SHP77 treated with DMSO at 0.1 percent for 48 hours (cell line): ENCODE measurements at regions not wholly inside any gene's neighbourhood (a gene's known extent, or its start where the extent isn't known, plus 50 kb on each side); places are given as distances from the start of the nearest gene placed in this dataset.
A peak's percentile ranks its signal among the peaks of the same experiment; 100 is the strongest.
"Not testable (repeated sequence)": the region's sequence is repeated elsewhere in the genome, so short reads cannot be mapped to it uniquely, and the experiment has no call there.

ENCODE experiments used
- DNase-seq: peaks from one replicate; lab custom pipeline; 2025; lab: John Stamatoyannopoulos, UW

DNA sequence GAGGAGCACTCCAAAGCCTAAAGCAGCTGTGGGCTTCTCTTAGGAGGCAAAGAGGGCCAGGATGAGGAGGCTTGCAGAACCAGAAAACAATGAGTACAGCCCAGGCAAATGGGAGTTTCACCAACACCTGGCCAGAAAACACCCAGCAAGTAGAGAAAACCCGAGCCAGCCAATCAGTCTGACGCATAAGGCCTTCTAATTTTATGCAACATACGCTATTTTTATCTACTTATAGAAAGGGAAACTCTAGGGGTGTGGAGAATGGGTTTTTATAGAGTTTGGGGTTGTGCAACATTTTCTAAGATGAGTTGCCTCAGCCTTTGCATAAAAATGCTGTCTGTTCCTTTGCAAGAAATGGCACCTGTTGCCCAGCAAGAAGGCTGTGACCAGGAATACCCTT lies 529.0 kb upstream of the CDH5 start:
- DNase-seq, result no peak

GRCh38 chr16:65834688-65835087 lies 531.8 kb upstream of the CDH5 start:
- no peak for DNase-seq

DNA sequence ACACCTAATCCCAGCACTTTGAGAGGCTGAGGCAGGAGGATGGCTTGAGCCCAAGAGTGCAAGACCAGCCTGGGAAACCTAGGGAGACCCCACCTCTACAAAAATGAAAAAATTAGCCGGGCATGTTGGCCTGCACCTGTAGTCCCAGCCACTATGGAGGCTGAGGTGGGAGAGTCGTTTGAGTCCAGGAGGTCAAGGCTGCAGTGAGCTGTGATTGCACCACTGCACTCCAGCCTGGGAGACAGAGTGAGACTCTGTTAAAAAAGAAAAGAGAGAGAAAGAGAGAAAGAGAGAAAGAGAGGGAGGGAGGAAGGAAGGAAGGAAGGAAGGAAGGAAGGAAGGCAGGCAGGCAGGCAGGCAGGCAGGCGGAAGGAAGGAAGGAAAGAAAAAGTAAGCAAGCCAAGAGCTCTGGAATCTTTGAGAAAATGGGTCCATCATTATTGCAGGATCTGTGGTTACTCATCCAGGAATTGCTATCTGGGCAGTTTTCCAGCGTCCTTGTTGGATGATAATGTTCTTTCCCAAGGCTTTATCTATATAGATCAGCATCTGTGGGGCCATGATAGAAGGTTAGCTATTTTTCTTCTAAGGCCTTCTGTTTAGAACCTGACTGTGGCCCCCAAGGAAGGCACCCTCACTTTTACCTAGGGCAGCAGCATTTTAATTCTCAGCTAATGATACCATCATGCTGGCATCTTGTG lies 533.2 kb upstream of the CDH5 start:
- no peak for DNase-seq

DNA sequence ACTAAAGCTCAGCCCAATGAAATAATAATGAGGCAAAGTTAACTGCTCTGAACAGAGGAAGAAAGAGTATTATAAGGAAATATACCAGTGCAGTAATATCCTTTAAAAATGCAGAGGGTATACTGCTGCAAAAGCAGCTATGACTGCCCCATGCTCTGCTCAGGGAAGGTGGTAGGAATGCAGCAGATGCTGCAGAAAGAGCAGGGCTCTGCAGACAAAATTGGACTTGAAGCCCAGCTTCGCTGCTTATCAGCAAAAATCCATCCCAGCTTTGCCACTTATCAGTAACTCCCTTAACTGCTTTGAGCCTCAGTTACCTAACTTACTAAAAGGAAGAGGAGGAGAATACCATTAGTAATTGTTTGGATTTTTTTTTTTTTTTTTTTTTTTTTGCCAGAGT lies 533.8 kb upstream of the CDH5 start:
- no peak for DNase-seq

- no peak for DNase-seq
Observed at GRCh38 chr16:65831903-65832666, 534.4 kb upstream of the CDH5 start.

DNA sequence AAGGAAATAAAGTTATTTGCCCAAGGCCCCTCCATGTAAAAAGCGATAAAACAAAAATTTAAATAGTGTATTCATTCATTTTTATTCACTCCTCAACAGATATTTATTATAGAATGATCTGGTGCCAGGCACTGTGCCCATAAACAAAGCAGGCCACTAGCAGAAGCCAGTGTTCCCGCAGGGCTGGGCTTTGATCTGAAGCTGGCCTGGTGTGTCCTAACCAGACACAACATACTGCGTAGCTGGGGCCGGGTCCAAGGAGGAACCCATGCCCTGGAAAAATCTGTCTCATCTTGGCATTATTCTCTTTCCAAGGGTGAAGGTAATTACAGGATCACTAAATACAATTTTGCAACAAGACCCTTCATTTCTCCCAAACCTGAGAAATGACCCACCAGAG lies 537.4 kb upstream of the CDH5 start:
- no peak for DNase-seq

DNA sequence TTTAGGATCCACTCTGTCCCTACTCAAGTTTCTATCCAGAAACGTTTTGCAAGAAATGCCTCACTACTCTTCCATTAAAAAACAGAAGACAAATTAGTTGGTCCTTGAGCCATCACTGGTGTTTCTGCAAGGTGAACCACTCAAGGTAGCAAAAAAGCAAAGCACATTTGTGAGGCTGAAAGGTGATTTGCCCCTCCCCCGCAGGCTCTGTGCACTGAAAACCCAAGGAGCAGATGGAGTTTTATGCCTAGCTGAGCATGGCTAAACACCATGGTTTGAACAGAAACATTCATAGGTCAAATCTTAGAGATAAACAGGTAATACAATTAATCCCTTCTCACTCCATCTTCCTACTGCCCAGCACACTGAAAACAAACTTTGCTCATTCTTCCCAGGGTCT lies 538.2 kb upstream of the CDH5 start:
- no peak for DNase-seq

GRCh38 chr16:65827231-65827630 lies 539.3 kb upstream of the CDH5 start:
- DNase-seq, result no peak

DNA sequence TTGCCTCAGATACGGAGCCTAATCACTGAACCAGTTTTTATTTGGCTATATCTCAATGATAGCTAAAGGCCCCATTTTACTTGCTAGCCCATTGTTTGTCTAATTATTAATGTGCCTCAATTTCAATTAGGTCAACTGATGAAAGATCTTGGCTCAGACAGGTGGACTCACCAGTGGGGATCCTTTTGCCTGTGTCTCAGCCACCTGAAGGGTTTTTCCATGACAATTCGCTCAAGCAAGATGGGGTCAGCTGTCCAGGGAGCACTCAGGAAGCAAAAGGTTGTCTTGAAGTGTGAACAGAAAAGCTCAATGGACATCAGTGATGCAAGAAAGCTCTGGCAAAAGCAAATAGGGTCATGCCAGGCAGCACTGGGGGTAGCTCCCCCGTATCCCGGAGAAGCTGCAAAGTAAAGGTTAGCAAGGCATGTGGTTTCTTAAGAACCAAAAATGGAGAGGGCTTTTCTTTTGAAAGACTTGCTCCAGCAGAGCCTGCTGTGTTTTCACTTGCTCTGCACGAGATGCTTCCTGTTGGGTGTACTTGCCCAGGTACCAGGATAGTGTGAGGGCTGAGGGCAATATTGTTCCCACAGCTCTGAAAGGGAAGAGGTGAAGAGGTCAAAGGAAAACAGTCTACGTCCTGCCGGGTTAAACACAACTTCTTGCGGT lies 541.2 kb upstream of the CDH5 start:
- no peak for DNase-seq

DNA sequence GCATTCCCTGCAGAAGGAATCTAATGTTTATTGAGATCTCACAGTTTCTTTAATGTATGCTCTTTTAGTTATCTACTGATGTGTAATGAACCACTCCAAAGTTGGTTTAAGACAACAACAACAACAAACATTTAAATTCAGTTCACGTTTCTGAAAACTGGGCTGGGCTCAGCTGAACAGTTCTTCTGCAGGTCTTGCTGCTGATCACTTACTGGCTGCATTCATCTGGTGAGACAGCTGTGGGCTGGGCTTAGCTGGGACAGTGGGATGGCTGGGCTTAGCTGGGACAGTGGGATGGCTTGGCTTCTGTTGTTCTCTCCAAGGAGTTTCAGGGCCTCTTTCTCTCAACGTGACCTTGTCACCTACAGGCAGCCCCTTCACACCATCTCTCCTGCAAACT lies 544.3 kb upstream of the CDH5 start:
- DNase-seq, result no peak

- DNase-seq, result no peak
Observed at GRCh38 chr16:65819136-65819898, 547.2 kb upstream of the CDH5 start.

DNA sequence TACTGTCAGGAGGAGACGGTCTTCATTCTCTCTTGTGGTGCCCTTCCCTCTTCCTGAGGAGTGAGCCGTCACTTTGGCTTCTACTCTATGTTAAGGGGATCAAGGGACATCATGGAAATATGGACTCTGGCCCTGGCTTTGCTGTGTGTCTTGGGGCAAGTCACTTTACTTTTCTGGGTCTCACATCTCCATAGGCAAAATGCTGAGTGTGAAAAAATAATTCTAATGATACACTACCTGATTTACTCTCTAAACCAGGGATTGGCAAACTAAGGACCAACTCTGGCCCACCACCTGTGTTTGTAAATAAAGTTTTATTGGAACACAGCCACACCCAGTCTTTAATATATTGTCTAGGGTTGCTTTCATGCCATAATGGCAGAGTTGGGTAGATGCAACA lies 548.7 kb upstream of the CDH5 start:
- no peak for DNase-seq

DNA sequence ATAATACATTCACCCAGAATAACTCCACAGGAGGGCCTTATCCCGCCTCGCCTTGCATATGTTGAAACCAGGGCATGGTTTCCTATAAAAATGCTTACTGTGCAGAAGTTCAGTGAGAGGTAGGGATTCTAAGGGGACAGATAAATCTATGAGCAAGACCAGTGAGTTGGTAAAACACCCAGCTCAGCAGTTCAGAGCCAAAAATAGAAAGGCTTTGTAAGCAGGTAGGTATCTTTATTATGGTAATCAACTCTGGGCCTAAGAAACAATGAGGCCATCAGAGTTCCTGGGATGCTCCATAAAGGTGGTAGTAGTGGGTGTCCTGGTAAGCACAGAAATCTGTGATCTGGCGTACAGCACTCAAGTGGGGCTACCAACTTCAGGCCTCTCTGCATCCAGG lies 549.4 kb upstream of the CDH5 start:
- no peak for DNase-seq

DNA sequence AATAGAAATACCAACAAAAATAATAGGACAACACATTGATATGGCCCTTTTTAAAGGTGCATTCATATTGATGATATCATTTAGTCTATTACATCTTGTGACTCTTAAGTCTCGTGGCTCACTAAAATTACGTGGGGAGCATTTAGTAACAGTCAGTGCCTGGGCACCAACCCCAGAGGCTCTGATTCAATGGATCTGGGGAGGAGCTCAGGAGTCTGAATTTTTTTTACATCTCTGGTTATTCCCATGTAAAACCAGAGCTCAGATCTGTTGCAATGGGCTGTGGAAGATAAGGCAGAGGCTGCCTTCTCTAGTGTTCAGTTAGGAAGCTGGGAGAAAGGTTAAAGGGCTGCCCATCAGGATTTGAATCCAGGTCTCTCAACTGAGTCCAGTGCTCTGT lies 549.9 kb upstream of the CDH5 start:
- no peak for DNase-seq

- no peak for DNase-seq
Observed at GRCh38 chr16:65815707-65816106, 550.8 kb upstream of the CDH5 start.

DNA sequence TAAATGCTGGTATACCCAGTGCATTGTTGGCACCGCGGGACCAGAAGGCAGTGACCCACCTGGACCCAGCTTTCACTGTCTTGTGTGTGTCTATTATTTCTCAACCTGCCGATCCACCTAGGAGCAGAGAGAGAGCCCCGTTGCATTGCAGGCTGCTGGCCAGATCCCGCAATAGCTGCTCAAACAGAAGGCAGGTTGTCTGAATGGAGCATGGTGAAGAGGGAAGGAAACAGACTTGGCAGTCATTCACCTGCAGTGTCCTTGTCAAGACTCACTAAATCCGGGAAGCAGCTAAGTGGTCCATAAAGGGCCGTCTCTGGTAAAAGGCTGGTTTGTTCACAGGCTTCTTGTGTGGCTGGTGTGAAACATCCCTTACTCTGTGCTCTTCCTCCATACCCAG lies 552.6 kb upstream of the CDH5 start:
- not testable (repeated sequence) for DNase-seq

DNA sequence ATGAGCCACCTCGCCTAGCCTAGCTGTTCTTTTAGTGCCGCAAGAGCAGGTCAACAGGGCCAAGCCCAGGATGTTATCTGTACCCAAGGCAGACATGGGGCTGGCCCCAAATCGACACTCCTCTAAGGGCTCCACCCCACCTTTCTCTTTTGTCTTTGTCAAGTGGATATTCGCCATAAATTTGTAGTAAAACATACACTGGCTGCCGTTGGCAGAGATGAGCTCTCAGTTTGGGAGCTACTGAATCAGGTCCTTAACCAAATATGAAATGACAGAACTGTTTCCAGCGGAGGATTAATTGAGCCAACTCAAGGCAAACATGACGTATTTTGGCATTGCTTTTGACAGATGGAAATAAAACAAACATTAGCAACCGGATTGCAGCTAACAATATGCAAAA lies 556.9 kb upstream of the CDH5 start:
- DNase-seq, result peak; percentile 91

DNA sequence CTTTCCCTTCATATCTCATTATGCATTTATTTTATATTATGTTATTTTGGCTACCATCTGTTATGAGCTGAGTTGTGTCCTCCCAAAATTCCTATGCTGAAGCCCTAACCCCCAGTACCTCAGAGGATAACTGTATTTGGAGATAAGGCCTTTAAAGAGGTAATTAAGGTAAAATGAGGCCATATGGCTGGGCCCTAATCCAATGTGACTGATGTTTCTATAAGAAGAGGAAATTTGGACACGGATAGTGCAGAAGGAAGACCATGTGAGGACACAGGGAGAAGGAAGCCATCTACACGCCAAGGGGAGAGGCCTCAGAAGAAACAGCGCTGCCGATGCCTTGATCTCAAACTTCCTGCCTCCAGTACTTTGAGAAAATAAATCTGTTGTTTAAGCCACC lies 557.7 kb upstream of the CDH5 start:
- no peak for DNase-seq

DNA sequence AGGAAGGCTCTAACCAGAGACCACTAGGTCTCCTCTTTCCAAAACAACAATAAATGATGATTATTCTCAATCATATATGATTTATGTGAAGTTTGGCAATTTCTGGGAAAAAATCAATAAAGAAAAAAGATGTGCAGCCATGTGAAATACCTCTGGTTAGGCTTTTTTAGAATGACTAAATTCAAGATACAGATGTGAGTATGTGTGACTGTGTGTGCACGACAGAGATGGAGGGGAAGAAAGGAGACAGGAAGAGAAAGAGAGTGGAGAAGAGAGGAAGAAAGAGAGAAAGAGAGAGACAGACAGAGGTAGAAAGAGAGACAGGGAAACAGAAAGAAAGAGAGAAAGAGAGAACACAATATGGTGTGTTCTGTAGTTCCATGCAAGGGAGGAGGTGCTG lies 558.6 kb upstream of the CDH5 start:
- DNase-seq, result no peak

GRCh38 chr16:65805704-65806103 lies 560.8 kb upstream of the CDH5 start:
- not testable (repeated sequence) for DNase-seq

- no peak for DNase-seq
Observed at GRCh38 chr16:65796481-65796880, 570.0 kb upstream of the CDH5 start.

- DNase-seq, result no peak
Observed at GRCh38 chr16:65794973-65795372, 571.5 kb upstream of the CDH5 start.

DNA sequence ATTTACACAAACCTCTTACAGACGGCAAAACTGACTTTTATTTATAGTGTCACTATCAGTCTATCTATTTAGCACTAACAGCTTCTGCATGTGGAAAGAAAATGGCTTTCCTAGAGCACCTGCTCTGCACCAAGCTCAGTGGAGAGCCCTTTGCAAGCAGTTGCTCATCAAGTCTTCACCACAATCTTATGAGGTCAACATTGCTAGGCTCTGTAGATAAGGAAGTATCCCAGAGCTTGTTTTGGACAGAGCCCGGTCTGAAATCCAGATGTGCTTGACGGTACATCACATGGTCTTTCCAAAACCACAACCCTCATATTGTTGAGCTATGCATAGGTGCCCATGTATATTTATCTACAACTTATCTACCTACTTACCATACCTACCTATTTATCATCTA lies 572.7 kb upstream of the CDH5 start:
- no peak for DNase-seq
